ENCODE measurements at regions not wholly inside any gene's neighbourhood (a gene's known extent, or its start where the extent isn't known, plus 50 kb on each side); places are given as distances from the start of the nearest gene placed in this dataset.

DNA sequence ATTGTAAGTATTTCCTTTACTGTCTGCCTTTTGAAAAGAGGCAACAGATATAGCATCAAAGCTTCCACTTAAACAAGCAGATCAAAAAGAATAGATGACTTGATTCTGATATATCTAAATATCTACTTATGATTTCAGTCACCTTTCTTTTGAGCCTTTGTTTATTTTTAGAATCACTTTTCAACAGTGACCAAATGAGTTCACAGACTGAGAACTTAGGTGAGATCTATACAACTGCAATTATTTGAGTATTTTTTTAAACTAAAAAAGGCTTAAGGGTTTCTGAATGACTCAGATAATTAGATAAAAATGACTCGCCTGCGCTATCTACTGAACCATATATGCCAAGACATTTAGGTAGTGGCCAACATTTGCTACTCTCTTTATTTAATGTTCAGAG is 166.7 kb upstream of the KCNIP4 start:
- Histone ChIP-seq H4K20me1 (replicated peaks; ENCODE audit: control insufficient read depth, extremely low read depth, insufficient read depth, low read length) (no peaks in the 10 kb centered on the region), H3K4me1 (ENCODE audit: control insufficient read depth, extremely low read depth, insufficient read depth, low read length) (no peaks in the 10 kb centered on the region), H3K36me3 (ENCODE audit: control insufficient read depth in 2 of 2, extremely low read depth in 1 of 2, insufficient read depth in 2 of 2, low read length in 2 of 2) (no peaks in the 10 kb centered on the region), H3K9me3 (replicated peaks; ENCODE audit: control insufficient read depth, insufficient read depth, low read length) (peaks cover 2% of the 10 kb centered on the region), H3K9me1 (replicated peaks; ENCODE audit: control insufficient read depth, extremely low read depth, insufficient read depth, low read length) (no peaks in the 10 kb centered on the region), H3K4me2 (ENCODE audit: insufficient read depth, low read length) (no peak overlapping the region), H3K9ac (replicated peaks; ENCODE audit: extremely low read depth, insufficient read depth, low read length) (no peak overlapping the region), H2AFZ (ENCODE audit: low read depth, low read length) (no peak overlapping the region), H3K79me2 (ENCODE audit: control insufficient read depth, insufficient read depth, low read length) (no peaks in the 10 kb centered on the region), H3K4me3 (replicated peaks in 1 of 3; ENCODE audit: insufficient read depth in 1 of 3, low read depth in 1 of 3, low read length in 3 of 3) (no peak overlapping the region), H3K27me3 (ENCODE audit: control insufficient read depth in 2 of 2, insufficient read depth in 2 of 2, low read length in 2 of 2) (no peaks in the 10 kb centered on the region), H3K27ac (ENCODE audit: insufficient read depth, low read depth, low read length) (no peak overlapping the region)
- ChIA-PET POLR2A (no interaction called here), CTCF (no interaction called here)
- no peak for DNase-seq (ENCODE audit: low read depth, low spot score)
- no peak for TF ChIP-seq POLR2A (IDR thresholded peaks at IDR 0.05; ENCODE audit: low read depth, low read length)
- TF ChIP-seq GATA2 (IDR thresholded peaks at IDR 0.05; ENCODE audit: insufficient read depth, insufficient read length, low read depth, low read length) = no peak
- no peak for TF ChIP-seq CTCF (IDR thresholded peaks at IDR 0.05; ENCODE audit: extremely low read depth in 1 of 2, insufficient read depth in 1 of 2, low read depth in 1 of 2, low read length in 2 of 2)
- TF ChIP-seq, protein P1, sequence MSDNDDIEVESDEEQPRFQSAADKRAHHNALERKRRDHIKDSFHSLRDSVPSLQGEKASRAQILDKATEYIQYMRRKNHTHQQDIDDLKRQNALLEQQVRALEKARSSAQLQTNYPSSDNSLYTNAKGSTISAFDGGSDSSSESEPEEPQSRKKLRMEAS (IDR thresholded peaks at IDR 0.05; ENCODE audit: insufficient read depth, insufficient read length) = no peak
- no peak for TF ChIP-seq POLR2AphosphoS5 (IDR thresholded peaks at IDR 0.05; ENCODE audit: insufficient read depth, low read depth, low read length)
- no peak for TF ChIP-seq FOS (IDR thresholded peaks at IDR 0.05; ENCODE audit: borderline replicate concordance, insufficient read depth, low read length)
- TF ChIP-seq JUN (IDR thresholded peaks at IDR 0.05; ENCODE audit: borderline replicate concordance, insufficient read depth, insufficient read length, low read depth) = no peak
- dilution Hi-C loops (cut with MboI; ENCODE audit: extremely low pct_ligation_motif_present, low sequenced_read_pairs) (no loop called here), intact Hi-C loops (cut with micrococcal nuclease) (no loop called here)
- BruUV-seq (replicated peaks) = no TSS peak
- FAIRE-seq = no peak

Measured in endothelial cell of umbilical vein (primary cell).